Brain microvascular endothelial cell (primary cell): ENCODE measurements at regions not wholly inside any gene's neighbourhood (a gene's known extent, or its start where the extent isn't known, plus 50 kb on each side); places are given as distances from the start of the nearest gene placed in this dataset.

Experiments used
- DNase-seq: peaks from one replicate; pipeline ENCODE4 v3.0.0-alpha.2; 2020
- H3K27ac ChIP-seq: fragments of 250-450 bp; sonication (Bioruptor Pico); 2 replicates; pipeline ENCODE4 v1.5.1; 2020; ENCODE audit warnings: mild to moderate bottlenecking, moderate library complexity
- H3K27me3 ChIP-seq: fragments of 250-450 bp; sonication (Bioruptor Pico); replicated peaks from 2 replicates; pipeline ENCODE4 v1.5.1; 2020; ENCODE audit warnings: mild to moderate bottlenecking
- H3K36me3 ChIP-seq: fragments of 250-450 bp; sonication (Bioruptor Pico); replicated peaks from 2 replicates; pipeline ENCODE4 v1.5.1; 2020; ENCODE audit warnings: mild to moderate bottlenecking
- H3K4me3 ChIP-seq: 2 replicates; pipeline ENCODE4 v1.5.1; 2011; ENCODE audit warnings: low read depth, mild to moderate bottlenecking, control low read depth, low read length, moderate library complexity
- CTCF ChIP-seq: IDR thresholded peaks from 2 replicates; pipeline ENCODE4 v1.5.1; 2011; ENCODE audit warnings: low read depth, mild to moderate bottlenecking, moderate library complexity, low read length, control low read depth, inconsistent platforms; ENCODE audit errors: missing control alignments
- in situ Hi-C: cut with HindIII; loops from 2 replicates; pipeline ENCODE4 v1.10.0; 2017; ENCODE audit warnings: low sequenced_read_pairs, low pct_ligation_motif_present

- H3K27me3 ChIP-seq, result no peaks in the 10 kb centered on the region
- no peak overlapping the region for H3K27ac ChIP-seq
- in situ Hi-C loops, result no loop called here
- no peak for TF ChIP-seq CTCF
- DNase-seq, result no peak
- no peaks in the 10 kb centered on the region for H3K36me3 ChIP-seq
- H3K4me3 ChIP-seq, result no peak overlapping the region
Observed at GRCh38 chr7:35530124-35531109, 164.5 kb downstream of the HERPUD2 start.

GRCh38 chr7:35529713-35530112 is 165.2 kb downstream of the HERPUD2 start:
- H3K27ac ChIP-seq, result no peak overlapping the region
- no peak for TF ChIP-seq CTCF
- H3K4me3 ChIP-seq, result no peak overlapping the region
- in situ Hi-C loops, result no loop called here
- no peaks in the 10 kb centered on the region for H3K27me3 ChIP-seq
- H3K36me3 ChIP-seq, result no peaks in the 10 kb centered on the region
- no peak for DNase-seq

- no peak overlapping the region for H3K4me3 ChIP-seq
- in situ Hi-C loops, result no loop called here
- no peaks in the 10 kb centered on the region for H3K36me3 ChIP-seq
- no peak for DNase-seq
- no peaks in the 10 kb centered on the region for H3K27me3 ChIP-seq
- TF ChIP-seq CTCF, result no peak
- H3K27ac ChIP-seq, result no peak overlapping the region
Observed at GRCh38 chr7:35528381-35528977, 166.5 kb downstream of the HERPUD2 start.

- Histone ChIP-seq H3K4me3 (no peak overlapping the region), H3K36me3 (no peaks in the 10 kb centered on the region), H3K27me3 (peaks cover 2% of the 10 kb centered on the region), H3K27ac (no peak overlapping the region)
- DNase-seq, result no peak
- in situ Hi-C loops, result no loop called here
- TF ChIP-seq CTCF, result no peak
Observed at GRCh38 chr7:35526645-35527044, 168.3 kb downstream of the HERPUD2 start.

- no peaks in the 10 kb centered on the region for H3K36me3 ChIP-seq
- H3K27me3 ChIP-seq, result peaks cover 2% of the 10 kb centered on the region
- no peak overlapping the region for H3K4me3 ChIP-seq
- TF ChIP-seq CTCF, result no peak
- no peak overlapping the region for H3K27ac ChIP-seq
- in situ Hi-C loops, result no loop called here
- DNase-seq, result no peak
Observed at GRCh38 chr7:35524112-35524804, 170.7 kb downstream of the HERPUD2 start.
